ENCODE measurements at regions not wholly inside any gene's neighbourhood (a gene's known extent, or its start where the extent isn't known, plus 50 kb on each side); places are given as distances from the start of the nearest gene placed in this dataset.

- TF ChIP-seq, protein P1, sequence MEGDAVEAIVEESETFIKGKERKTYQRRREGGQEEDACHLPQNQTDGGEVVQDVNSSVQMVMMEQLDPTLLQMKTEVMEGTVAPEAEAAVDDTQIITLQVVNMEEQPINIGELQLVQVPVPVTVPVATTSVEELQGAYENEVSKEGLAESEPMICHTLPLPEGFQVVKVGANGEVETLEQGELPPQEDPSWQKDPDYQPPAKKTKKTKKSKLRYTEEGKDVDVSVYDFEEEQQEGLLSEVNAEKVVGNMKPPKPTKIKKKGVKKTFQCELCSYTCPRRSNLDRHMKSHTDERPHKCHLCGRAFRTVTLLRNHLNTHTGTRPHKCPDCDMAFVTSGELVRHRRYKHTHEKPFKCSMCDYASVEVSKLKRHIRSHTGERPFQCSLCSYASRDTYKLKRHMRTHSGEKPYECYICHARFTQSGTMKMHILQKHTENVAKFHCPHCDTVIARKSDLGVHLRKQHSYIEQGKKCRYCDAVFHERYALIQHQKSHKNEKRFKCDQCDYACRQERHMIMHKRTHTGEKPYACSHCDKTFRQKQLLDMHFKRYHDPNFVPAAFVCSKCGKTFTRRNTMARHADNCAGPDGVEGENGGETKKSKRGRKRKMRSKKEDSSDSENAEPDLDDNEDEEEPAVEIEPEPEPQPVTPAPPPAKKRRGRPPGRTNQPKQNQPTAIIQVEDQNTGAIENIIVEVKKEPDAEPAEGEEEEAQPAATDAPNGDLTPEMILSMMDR (IDR thresholded peaks at IDR 0.05; ENCODE audit: insufficient read depth, low read length, poor library complexity, severe bottlenecking): no peak
- no peaks in the 10 kb centered on the region for H3K27me3 ChIP-seq (ENCODE audit: control insufficient read depth, insufficient read depth, low read length)
- no peak for DNase-seq (ENCODE audit: low read depth)
- no peaks in the 10 kb centered on the region for H3K36me3 ChIP-seq (ENCODE audit: control insufficient read depth, insufficient read depth, low read length)
- no peak overlapping the region for H3K4me3 ChIP-seq (ENCODE audit: low read depth, low read length)
Observed at GRCh38 chr2:3110994-3111666, 266.5 kb downstream of the EIPR1 start.

DNA sequence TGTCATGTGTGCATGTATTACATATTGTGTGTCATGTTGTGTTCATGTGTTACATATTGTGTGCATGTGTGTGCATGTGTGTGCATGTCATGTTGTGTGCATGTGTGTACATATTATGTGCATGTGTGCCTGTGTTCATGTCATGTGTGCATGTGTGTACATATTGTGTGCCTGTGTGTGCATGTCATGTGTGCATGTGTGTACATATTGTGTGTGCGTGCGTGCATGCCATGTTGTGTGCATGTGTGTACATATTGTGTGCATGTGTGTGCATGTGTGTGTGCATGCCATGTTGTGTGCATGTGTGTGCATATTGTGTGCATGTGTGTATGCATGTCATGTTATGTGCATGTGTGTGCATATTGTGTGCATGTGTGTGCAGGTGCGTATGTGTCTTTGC, 267.1 kb downstream of the EIPR1 start:
- no peaks in the 10 kb centered on the region for H3K36me3 ChIP-seq (ENCODE audit: control insufficient read depth, insufficient read depth, low read length)
- no peak for DNase-seq (ENCODE audit: low read depth)
- H3K4me3 ChIP-seq (ENCODE audit: low read depth, low read length): no peak overlapping the region
- TF ChIP-seq, protein P1 (IDR thresholded peaks at IDR 0.05; ENCODE audit: insufficient read depth, low read length, poor library complexity, severe bottlenecking): no peak
- no peaks in the 10 kb centered on the region for H3K27me3 ChIP-seq (ENCODE audit: control insufficient read depth, insufficient read depth, low read length)

GRCh38 chr2:3108710-3109702, 268.6 kb downstream of the EIPR1 start:
- TF ChIP-seq, protein P1 (IDR thresholded peaks at IDR 0.05; ENCODE audit: insufficient read depth, low read length, poor library complexity, severe bottlenecking): no peak
- Histone ChIP-seq H3K27me3 (ENCODE audit: control insufficient read depth, insufficient read depth, low read length) (no peaks in the 10 kb centered on the region), H3K36me3 (ENCODE audit: control insufficient read depth, insufficient read depth, low read length) (no peaks in the 10 kb centered on the region), H3K4me3 (ENCODE audit: low read depth, low read length) (no peak overlapping the region)
- no peak for DNase-seq (ENCODE audit: low read depth)

GRCh38 chr2:3108105-3108504, 269.5 kb downstream of the EIPR1 start:
- DNase-seq (ENCODE audit: low read depth): no peak
- Histone ChIP-seq H3K27me3 (ENCODE audit: control insufficient read depth, insufficient read depth, low read length) (peaks cover 2% of the 10 kb centered on the region), H3K36me3 (ENCODE audit: control insufficient read depth, insufficient read depth, low read length) (no peaks in the 10 kb centered on the region), H3K4me3 (ENCODE audit: low read depth, low read length) (no peak overlapping the region)
- TF ChIP-seq, protein P1 (IDR thresholded peaks at IDR 0.05; ENCODE audit: insufficient read depth, low read length, poor library complexity, severe bottlenecking): no peak

GRCh38 chr2:3107567-3107966, 270.1 kb downstream of the EIPR1 start:
- Histone ChIP-seq H3K36me3 (ENCODE audit: control insufficient read depth, insufficient read depth, low read length) (no peaks in the 10 kb centered on the region), H3K27me3 (ENCODE audit: control insufficient read depth, insufficient read depth, low read length) (peaks cover 3% of the 10 kb centered on the region), H3K4me3 (ENCODE audit: low read depth, low read length) (no peak overlapping the region)
- TF ChIP-seq, protein P1 (IDR thresholded peaks at IDR 0.05; ENCODE audit: insufficient read depth, low read length, poor library complexity, severe bottlenecking): no peak
- DNase-seq (ENCODE audit: low read depth): no peak

Data from kidney epithelial cell (primary cell).